Transverse colon (tissue), 4 donors: ENCODE measurements at regions not wholly inside any gene's neighbourhood (a gene's known extent, or its start where the extent isn't known, plus 50 kb on each side); places are given as distances from the start of the nearest gene placed in this dataset.

Source experiments
- DNase-seq: peaks from one replicate; pipeline ENCODE4 v3.0.0-alpha.2; 2019
- H3K27ac ChIP-seq, 4 donors: fragments of 200-600 bp; sonication (generic); 2 replicates each; pipeline ENCODE4 v1.5.1; 2016 to 2018; ENCODE audit warnings: inconsistent platforms in 4 of 4
- H3K27me3 ChIP-seq: fragments of 200-600 bp; sonication (generic); 2 replicates; pipeline ENCODE4 v1.5.1; 2017; ENCODE audit warnings: inconsistent platforms
- H3K36me3 ChIP-seq, 4 donors: fragments of 200-600 bp; sonication (generic); 2 replicates each; pipeline ENCODE4 v1.5.1; 2017 to 2019; ENCODE audit warnings: inconsistent platforms in 4 of 4
- H3K4me1 ChIP-seq, 4 donors: fragments of 200-600 bp; sonication (generic); 2 replicates each; pipeline ENCODE4 v1.5.1; 2017 to 2020; ENCODE audit warnings: inconsistent platforms in 4 of 4
- H3K4me3 ChIP-seq, 4 donors: fragments of 200-600 bp; sonication (generic); 1 replicate in 1 of 4; 2 replicates in 3 of 4; pipeline versions ENCODE4 v1.5.1 to v1.6.1; 2017 to 2019; ENCODE audit warnings: inconsistent platforms in 4 of 4
- H3K9me3 ChIP-seq, 2 donors: fragments of 200-600 bp; sonication (generic); 2 replicates each; pipeline ENCODE4 v1.5.1; 2017 to 2019; ENCODE audit warnings: inconsistent platforms in 2 of 2
- CTCF ChIP-seq, 5 experiments: fragments of 200-600 bp in 3 of 5; fragments of 450-650 bp in 2 of 5; sonication (generic) in 3 of 5; IDR thresholded peaks; 1 replicate in 2 of 5; 2 replicates in 3 of 5; pipeline ENCODE4 v1.5.1; 2016 to 2017; ENCODE audit warnings: antibody characterized with exemption in 5 of 5, inconsistent platforms in 3 of 5, mild to moderate bottlenecking in 2 of 5, moderate library complexity in 1 of 5
- EP300 ChIP-seq: sonication (generic); formaldehyde crosslinking; IDR thresholded peaks from one replicate; pipeline ENCODE4 v1.6.1; 2017; ENCODE audit warnings: antibody characterized with exemption, low read depth
- POLR2A ChIP-seq: fragments of 450-650 bp; IDR thresholded peaks from one replicate; pipeline ENCODE4 v1.6.1; 2016; ENCODE audit warnings: antibody characterized with exemption, mild to moderate bottlenecking, moderate library complexity
- POLR2AphosphoS5 ChIP-seq, 3 donors: sonication (generic); formaldehyde crosslinking; IDR thresholded peaks; one replicate each; pipeline ENCODE4 v1.6.1; 2016; ENCODE audit warnings: antibody characterized with exemption in 3 of 3
- WGBS, 2 donors: methylation state at CpG; one replicate each; pipeline ENCODE4 v1.1.5; 2018; ENCODE audit warnings: low coverage in 1 of 2; 5-methylcytosine and 5-hydroxymethylcytosine counted together
- in situ Hi-C, 4 donors: fragments of 200-750 bp; cut with MboI; loops; one replicate each; pipeline versions ENCODE4 v1.15.0 to v1.15.1; 2017; ENCODE audit warnings: low sequenced_read_pairs in 3 of 4, low pct_ligation_motif_present in 1 of 4, low pct_unique_long_range_greater_than_20kb in 1 of 4
- intact Hi-C: fragments of 100-400 bp; cut with DNase I; formaldehyde crosslinking; loops from one replicate; pipeline ENCODE4 v1.15.1; 2023; ENCODE audit warnings: low total_unique reads

GRCh38 chr6:119952696-119953095, 603.1 kb upstream of the MAN1A1 start:
- Histone ChIP-seq H3K27me3 (no peaks in the 10 kb centered on the region), H3K9me3 (no peaks in the 10 kb centered on the region), H3K4me3 (no peak overlapping the region), H3K4me1 (no peaks in the 10 kb centered on the region), H3K36me3 (no peaks in the 10 kb centered on the region), H3K27ac (no peak overlapping the region)
- no peak for DNase-seq
- in situ Hi-C loops = no loop called here
- WGBS, 2 donors = 81 to 84% methylated on average over 3 of the region's 3 CpGs
- TF ChIP-seq CTCF (IDR thresholded peaks at IDR 0.05) (no peak), POLR2AphosphoS5 (IDR thresholded peaks at IDR 0.05) (no peak), EP300 (no peak), POLR2A (no peak)
- intact Hi-C loops = no loop called here

- no peaks in the 10 kb centered on the region for H3K36me3 ChIP-seq
- in situ Hi-C loops (no loop called here), intact Hi-C loops (no loop called here)
- no peaks in the 10 kb centered on the region for H3K27me3 ChIP-seq
- H3K4me3 ChIP-seq = no peak overlapping the region
- no peaks in the 10 kb centered on the region for H3K4me1 ChIP-seq
- no peak overlapping the region for H3K27ac ChIP-seq
- DNase-seq = no peak
- TF ChIP-seq POLR2A (no peak), POLR2AphosphoS5 (IDR thresholded peaks at IDR 0.05) (no peak), EP300 (no peak), CTCF (IDR thresholded peaks at IDR 0.05) (no peak)
- H3K9me3 ChIP-seq = no peaks in the 10 kb centered on the region
Observed at GRCh38 chr6:119950681-119951080, 601.1 kb upstream of the MAN1A1 start.

GRCh38 chr6:119942078-119942752, 592.7 kb upstream of the MAN1A1 start:
- intact Hi-C loops = no loop called here
- Histone ChIP-seq H3K4me3 (no peak overlapping the region), H3K27ac (no peak overlapping the region), H3K27me3 (no peaks in the 10 kb centered on the region), H3K36me3 (no peaks in the 10 kb centered on the region), H3K9me3 (no peaks in the 10 kb centered on the region), H3K4me1 (no peaks in the 10 kb centered on the region)
- in situ Hi-C loops = no loop called here
- 83% methylated on average over 3 of the region's 3 CpGs; no CpG with 5 or more reads in 1 of the 2 donors for WGBS, 2 donors
- no peak for TF ChIP-seq POLR2AphosphoS5 (IDR thresholded peaks at IDR 0.05)
- no peak for TF ChIP-seq EP300
- TF ChIP-seq CTCF (IDR thresholded peaks at IDR 0.05) = no peak
- no peak for TF ChIP-seq POLR2A
- no peak for DNase-seq

- 0 to 30% methylated on average over 1 of the region's 1 CpG for WGBS, 2 donors
- H3K27ac ChIP-seq = no peak overlapping the region
- no peaks in the 10 kb centered on the region for H3K27me3 ChIP-seq
- no peak for TF ChIP-seq POLR2A
- no peak for TF ChIP-seq CTCF (IDR thresholded peaks at IDR 0.05)
- no peak for TF ChIP-seq POLR2AphosphoS5 (IDR thresholded peaks at IDR 0.05)
- no peak for TF ChIP-seq EP300
- no peak overlapping the region for H3K4me3 ChIP-seq
- no peaks in the 10 kb centered on the region for H3K36me3 ChIP-seq
- DNase-seq = no peak
- no peaks in the 10 kb centered on the region for H3K9me3 ChIP-seq
- intact Hi-C loops = no loop called here
- no peaks in the 10 kb centered on the region for H3K4me1 ChIP-seq
- in situ Hi-C loops = no loop called here
Observed at GRCh38 chr6:119938752-119939151, 589.2 kb upstream of the MAN1A1 start.
